Trophoblast cell (in vitro differentiated cells and primary cell): ENCODE measurements at regions not wholly inside any gene's neighbourhood (a gene's known extent, or its start where the extent isn't known, plus 50 kb on each side); places are given as distances from the start of the nearest gene placed in this dataset.
"Not testable (repeated sequence)": the region's sequence is repeated elsewhere in the genome, so short reads cannot be mapped to it uniquely, and the experiment has no call there.

Source experiments
- DNase-seq, 2 donors: peaks; one replicate each; pipeline ENCODE4 v3.0.0-alpha.2; 2016
- H2AFZ ChIP-seq: 2 replicates; pipeline ENCODE4 v1.6.1; 2013; ENCODE audit warnings: low read length, moderate library complexity, mild to moderate bottlenecking; ENCODE audit not compliant: insufficient read depth, poor library complexity
- H2AK5ac ChIP-seq: 2 replicates; pipeline ENCODE4 v1.6.1; 2013; ENCODE audit warnings: mild to moderate bottlenecking, low read length
- H2BK120ac ChIP-seq: 2 replicates; pipeline ENCODE4 v1.6.1; 2013; ENCODE audit warnings: low read length, mild to moderate bottlenecking, moderate library complexity; ENCODE audit not compliant: insufficient read depth, poor library complexity
- H2BK12ac ChIP-seq: 2 replicates; pipeline ENCODE4 v1.6.1; 2013; ENCODE audit warnings: mild to moderate bottlenecking, low read length, moderate library complexity
- H2BK5ac ChIP-seq: 2 replicates; pipeline ENCODE4 v1.6.1; 2013; ENCODE audit warnings: low read length, low read depth, moderate library complexity, mild to moderate bottlenecking; ENCODE audit not compliant: poor library complexity
- H3K14ac ChIP-seq: 2 replicates; pipeline ENCODE4 v1.6.1; 2013; ENCODE audit warnings: mild to moderate bottlenecking, low read length
- H3K18ac ChIP-seq: 2 replicates; pipeline ENCODE4 v1.6.1; 2013; ENCODE audit warnings: mild to moderate bottlenecking, low read length
- H3K23ac ChIP-seq: 2 replicates; pipeline ENCODE4 v1.6.1; 2013; ENCODE audit warnings: low read length
- H3K27ac ChIP-seq: 2 replicates; pipeline ENCODE4 v1.5.1; 2013; ENCODE audit warnings: low read depth, mild to moderate bottlenecking, inconsistent platforms, low read length, moderate library complexity
- H3K27me3 ChIP-seq: 2 replicates; pipeline ENCODE4 v1.6.1; 2013; ENCODE audit warnings: inconsistent platforms, mild to moderate bottlenecking, low read length, moderate library complexity; ENCODE audit not compliant: insufficient read depth
- H3K36me3 ChIP-seq, 2 experiments: 1 replicate in 1 of 2; 2 replicates in 1 of 2; pipeline ENCODE4 v1.6.1; 2013; ENCODE audit warnings: low read length in 2 of 2, mild to moderate bottlenecking in 2 of 2, moderate library complexity in 1 of 2; ENCODE audit not compliant: insufficient read depth in 2 of 2, control insufficient read depth in 1 of 2
- H3K4ac ChIP-seq: 2 replicates; pipeline ENCODE4 v1.6.1; 2013; ENCODE audit warnings: low read depth, mild to moderate bottlenecking, low read length, moderate library complexity
- H3K4me1 ChIP-seq, 2 experiments: 1 replicate in 1 of 2; 2 replicates in 1 of 2; pipeline ENCODE4 v1.6.1; 2013; ENCODE audit warnings: low read length in 2 of 2, mild to moderate bottlenecking in 2 of 2, moderate library complexity in 1 of 2; ENCODE audit not compliant: insufficient read depth in 2 of 2, control insufficient read depth in 1 of 2
- H3K4me2 ChIP-seq: 2 replicates; pipeline ENCODE4 v1.6.1; 2013; ENCODE audit warnings: inconsistent platforms, mild to moderate bottlenecking, low read length, moderate library complexity
- H3K4me3 ChIP-seq: 2 replicates; pipeline ENCODE4 v1.5.1; 2013; ENCODE audit warnings: mild to moderate bottlenecking, low read depth, low read length, inconsistent platforms
- H3K79me1 ChIP-seq: one replicate; pipeline ENCODE4 v1.6.1; 2013; ENCODE audit warnings: low read length
- H3K79me2 ChIP-seq: 2 replicates; pipeline ENCODE4 v1.6.1; 2013; ENCODE audit warnings: low read length, mild to moderate bottlenecking; ENCODE audit not compliant: control insufficient read depth, insufficient read depth, poor library complexity
- H3K9ac ChIP-seq: 2 replicates; pipeline ENCODE4 v1.6.1; 2013; ENCODE audit warnings: mild to moderate bottlenecking, low read length
- H3K9me3 ChIP-seq: 2 replicates; pipeline ENCODE4 v1.6.1; 2013; ENCODE audit warnings: low read depth, mild to moderate bottlenecking, control low read depth, inconsistent platforms, low read length; ENCODE audit not compliant: insufficient read depth
- H4K12ac ChIP-seq: 2 replicates; pipeline ENCODE4 v1.6.1; 2013; ENCODE audit warnings: low read depth, mild to moderate bottlenecking, low read length, moderate library complexity
- H4K8ac ChIP-seq: 2 replicates; pipeline ENCODE4 v1.6.1; 2013; ENCODE audit warnings: low read depth, mild to moderate bottlenecking, low read length, moderate library complexity
- H4K91ac ChIP-seq: one replicate; pipeline ENCODE4 v1.6.1; 2013; ENCODE audit warnings: low read depth, mild to moderate bottlenecking, low read length, moderate library complexity
- WGBS: extraction: QIAGEN DNeasy Blood & Tissue Kit; methylation state at CpG from one replicate; pipeline ENCODE4 v1.1.7; 2013; ENCODE audit warnings: missing lambda C conversion rate; ENCODE audit not compliant: insufficient read length, insufficient coverage; ENCODE audit errors: extremely low coverage; 5-methylcytosine and 5-hydroxymethylcytosine counted together

DNA sequence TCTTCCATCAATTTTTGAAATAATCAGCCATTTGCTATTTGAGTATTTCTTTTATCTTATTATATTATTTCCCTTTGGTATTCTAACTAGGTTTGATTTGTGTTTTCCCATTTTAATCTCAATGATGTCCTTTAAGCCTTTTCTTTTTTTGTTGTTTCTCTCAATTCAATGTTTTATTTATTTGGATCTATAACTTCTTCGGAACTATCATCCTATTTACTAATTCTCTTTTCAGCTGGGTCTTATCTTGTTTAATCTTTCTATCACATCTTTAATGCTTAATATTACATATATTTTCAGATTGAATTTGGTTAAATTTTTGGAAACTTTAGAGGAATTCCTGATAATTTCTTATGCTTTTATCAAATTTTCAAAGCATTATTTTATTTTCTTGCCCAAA is 448.3 kb downstream of the SOX11 start:
- Histone ChIP-seq H3K14ac (no peak overlapping the region), H3K9ac (no peak overlapping the region), H4K12ac (no peak overlapping the region), H3K79me1 (no peaks in the 10 kb centered on the region), H3K79me2 (no peaks in the 10 kb centered on the region), H3K9me3 (no peaks in the 10 kb centered on the region), H2AFZ (no peak overlapping the region), H2BK120ac (no peak overlapping the region), H3K4ac (no peak overlapping the region), H3K18ac (no peak overlapping the region), H4K8ac (no peak overlapping the region), H3K4me3 (no peak overlapping the region), H2BK5ac (no peak overlapping the region), H2AK5ac (no peak overlapping the region), H3K27ac (no peak overlapping the region), H3K4me1 (no peaks in the 10 kb centered on the region), H4K91ac (no peak overlapping the region), H2BK12ac (no peak overlapping the region), H3K27me3 (no peaks in the 10 kb centered on the region), H3K36me3 (no peaks in the 10 kb centered on the region), H3K4me2 (no peak overlapping the region), H3K23ac (no peak overlapping the region)
- WGBS, result no CpG with 5 or more reads among the region's 1 CpG
- no peak for DNase-seq

- no CpG with 5 or more reads among the region's 1 CpG for WGBS
- H2BK12ac ChIP-seq, result no peak overlapping the region
Observed at GRCh38 chr2:6143812-6144211, 451.6 kb downstream of the SOX11 start.

GRCh38 chr2:6147215-6147614 is 455.0 kb downstream of the SOX11 start:
- H2BK12ac ChIP-seq, H3K4me2 ChIP-seq, H3K4me3 ChIP-seq, DNase-seq, H3K23ac ChIP-seq, H4K12ac ChIP-seq, H3K9me3 ChIP-seq, H3K9ac ChIP-seq, H3K79me1 ChIP-seq, H3K4me1 ChIP-seq, H2BK120ac ChIP-seq, H2AFZ ChIP-seq, H4K8ac ChIP-seq, H3K36me3 ChIP-seq, H2AK5ac ChIP-seq, H3K18ac ChIP-seq, H3K79me2 ChIP-seq, H3K4ac ChIP-seq, H3K14ac ChIP-seq, H3K27ac ChIP-seq, H4K91ac ChIP-seq, H2BK5ac ChIP-seq, H3K27me3 ChIP-seq: not testable (repeated sequence)
- no CpG with 5 or more reads among the region's 1 CpG for WGBS

More at GRCh38 chr2:6143812-6144211, 451.6 kb downstream of the SOX11 start:
- H3K4me1 ChIP-seq, result no peaks in the 10 kb centered on the region
- no peaks in the 10 kb centered on the region for H3K36me3 ChIP-seq
- no peak overlapping the region for H2AFZ ChIP-seq
- no peak overlapping the region for H3K4ac ChIP-seq
- H3K9ac ChIP-seq, result no peak overlapping the region
- H3K14ac ChIP-seq, result no peak overlapping the region
- H3K27me3 ChIP-seq, result no peaks in the 10 kb centered on the region
- no peak overlapping the region for H2AK5ac ChIP-seq
- no peak overlapping the region for H4K12ac ChIP-seq
- H3K23ac ChIP-seq, result no peak overlapping the region
- no peaks in the 10 kb centered on the region for H3K79me1 ChIP-seq
- no peak for DNase-seq
- H3K4me3 ChIP-seq, result no peak overlapping the region
- H2BK120ac ChIP-seq, result no peak overlapping the region
- no peak overlapping the region for H4K91ac ChIP-seq
- H3K4me2 ChIP-seq, result no peak overlapping the region
- no peaks in the 10 kb centered on the region for H3K79me2 ChIP-seq
- no peak overlapping the region for H2BK5ac ChIP-seq
- H3K18ac ChIP-seq, result no peak overlapping the region
- H3K27ac ChIP-seq, result no peak overlapping the region
- H3K9me3 ChIP-seq, result no peaks in the 10 kb centered on the region
- no peak overlapping the region for H4K8ac ChIP-seq

DNA sequence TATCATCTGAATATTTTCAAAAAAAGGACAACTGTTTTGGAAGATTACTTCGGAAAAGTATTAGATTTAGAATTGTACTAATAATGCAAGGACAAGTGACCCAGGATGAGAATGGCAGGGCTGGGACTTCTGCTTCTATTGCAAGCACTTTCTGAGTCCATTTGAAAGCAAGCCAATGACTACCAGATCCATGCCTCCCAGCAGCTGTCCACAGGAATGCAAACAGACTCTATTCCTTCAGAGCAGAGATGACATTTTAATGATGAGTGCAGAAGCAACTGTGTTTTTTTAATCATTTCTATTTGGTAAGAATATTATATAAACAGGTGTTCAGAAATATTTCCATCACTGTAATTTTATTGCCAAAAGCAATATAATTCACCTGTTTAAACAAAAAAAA is 456.7 kb downstream of the SOX11 start:
- H2BK5ac ChIP-seq, result no peak overlapping the region
- no peak overlapping the region for H4K8ac ChIP-seq
- no peak overlapping the region for H3K4me2 ChIP-seq
- no peak overlapping the region for H3K4me3 ChIP-seq
- peaks cover 0 to 2% of the 10 kb centered on the region in 2 experiments for H3K4me1 ChIP-seq
- H3K27me3 ChIP-seq, result no peaks in the 10 kb centered on the region
- no peak overlapping the region for H3K18ac ChIP-seq
- H3K79me2 ChIP-seq, result no peaks in the 10 kb centered on the region
- no peak overlapping the region for H2BK120ac ChIP-seq
- WGBS, result no CpG with 5 or more reads among the region's 1 CpG
- no peak overlapping the region for H3K27ac ChIP-seq
- no peak overlapping the region for H3K14ac ChIP-seq
- H3K23ac ChIP-seq, result no peak overlapping the region
- no peak overlapping the region for H3K4ac ChIP-seq
- DNase-seq, result no peak
- no peak overlapping the region for H2AK5ac ChIP-seq
- no peak overlapping the region for H2AFZ ChIP-seq
- no peak overlapping the region for H2BK12ac ChIP-seq
- H4K12ac ChIP-seq, result no peak overlapping the region
- H3K9me3 ChIP-seq, result no peaks in the 10 kb centered on the region
- H4K91ac ChIP-seq, result no peak overlapping the region
- no peaks in the 10 kb centered on the region for H3K36me3 ChIP-seq
- H3K79me1 ChIP-seq, result no peaks in the 10 kb centered on the region
- no peak overlapping the region for H3K9ac ChIP-seq
